Calu3 (cell line): ENCODE measurements at regions not wholly inside any gene's neighbourhood (a gene's known extent, or its start where the extent isn't known, plus 50 kb on each side); places are given as distances from the start of the nearest gene placed in this dataset.

Source experiments
- BruUV-seq: library from RNA; stranded (reverse); fragments of 400-500 nt; replicated peaks from 2 replicates; lab custom pipeline; 2021; lab: Mats Ljungman, UMichigan
- CTCF ChIA-PET: fragments of 300-600 bp; sonication (Branson Sonifier 250); formaldehyde crosslinking; loops from one replicate; lab custom pipeline; 2022; ENCODE audit warnings: antibody characterized with exemption; lab: Charles Lee
- DNase-seq: peaks from one replicate; pipeline ENCODE4 v3.0.0; 2022
- H3K27ac Mint-ChIP-seq: one replicate; pipeline ENCODE4 v1.8.0; 2022; ENCODE audit warnings: mixed read lengths; ENCODE audit not compliant: unreplicated experiment
- H3K27me3 Mint-ChIP-seq: one replicate; pipeline ENCODE4 v1.8.0; 2022; ENCODE audit warnings: mixed read lengths; ENCODE audit not compliant: unreplicated experiment
- H3K36me3 Mint-ChIP-seq: one replicate; pipeline ENCODE4 v1.8.0; 2022; ENCODE audit warnings: mild to moderate bottlenecking, moderate library complexity, mixed read lengths; ENCODE audit not compliant: insufficient read depth, unreplicated experiment
- H3K4me1 Mint-ChIP-seq: one replicate; pipeline ENCODE4 v1.8.0; 2022; ENCODE audit warnings: mild to moderate bottlenecking, low read depth, mixed read lengths; ENCODE audit not compliant: unreplicated experiment
- H3K4me3 Mint-ChIP-seq: one replicate; pipeline ENCODE4 v1.8.0; 2022; ENCODE audit warnings: mild to moderate bottlenecking, low read depth, moderate library complexity, mixed read lengths; ENCODE audit not compliant: unreplicated experiment
- H3K9me3 Mint-ChIP-seq: one replicate; pipeline ENCODE4 v1.8.0; 2022; ENCODE audit warnings: low read depth, mixed read lengths; ENCODE audit not compliant: unreplicated experiment
- CTCF ChIP-seq: fragments of 200-600 bp; IDR thresholded peaks from one replicate; pipeline ENCODE4 v1.8.0; 2022; ENCODE audit warnings: antibody characterized with exemption; ENCODE audit not compliant: unreplicated experiment
- intact Hi-C: fragments of 100-400 bp; cut with micrococcal nuclease; formaldehyde crosslinking; loops from one replicate; pipeline ENCODE4 v1.10.0; 2022; ENCODE audit not compliant: unreplicated experiment

GRCh38 chr10:57884965-57885617 lies 382.6 kb downstream of the IPMK start:
- Mint-ChIP-seq H3K27ac (peak overlapping the region; percentile 24), H3K9me3 (no peaks in the 10 kb centered on the region)

DNA sequence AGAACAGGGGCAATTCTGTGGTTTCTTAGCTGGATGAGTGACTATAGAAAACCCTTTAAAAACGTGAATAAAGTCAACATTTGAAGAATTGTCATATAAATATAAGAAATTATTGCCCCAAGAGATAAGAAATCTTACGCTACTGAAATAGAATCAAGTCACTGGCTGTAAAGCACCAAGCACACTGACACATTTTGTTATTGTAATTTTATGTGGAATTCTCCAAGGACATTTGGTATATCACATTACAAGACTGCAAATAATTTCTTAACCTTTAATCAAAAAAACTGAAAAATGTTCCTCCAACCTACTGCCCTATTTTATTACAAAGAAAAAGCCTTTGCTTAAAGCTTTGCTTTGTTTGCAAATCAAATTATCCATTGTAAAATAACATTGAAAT lies 383.3 kb downstream of the IPMK start:
- TF ChIP-seq CTCF: no peak
- DNase-seq: no peak
- Mint-ChIP-seq H3K4me1 (peaks cover 63% of the 10 kb centered on the region), H3K27me3 (no peaks in the 10 kb centered on the region), H3K9me3 (no peaks in the 10 kb centered on the region), H3K27ac (peak overlapping the region; percentile 24), H3K36me3 (no peaks in the 10 kb centered on the region), H3K4me3 (no peak overlapping the region)
- intact Hi-C loops: loop anchor here (5.0 kb wide), 1 partner anchor 108 kb away; no protein-coding TSS in a partner anchor
- BruUV-seq: no TSS peak
- CTCF ChIA-PET: no interaction called here

More at GRCh38 chr10:57884965-57885617, 382.6 kb downstream of the IPMK start:
- TF ChIP-seq CTCF: no peak
- Mint-ChIP-seq H3K36me3 (no peaks in the 10 kb centered on the region), H3K4me1 (peaks cover 63% of the 10 kb centered on the region), H3K27me3 (no peaks in the 10 kb centered on the region), H3K4me3 (no peak overlapping the region)
- BruUV-seq: no TSS peak
- intact Hi-C loops: loop anchor here (5.0 kb wide), 1 partner anchor 107 kb away; no protein-coding TSS in a partner anchor
- CTCF ChIA-PET: interaction anchor here (0.7 kb wide), 1 partner anchor 68 kb away, joined by 3 read pairs; no protein-coding TSS in a partner anchor
- DNase-seq: no peak

GRCh38 chr10:57880446-57881227 lies 387.1 kb downstream of the IPMK start:
- no peak for DNase-seq
- CTCF ChIA-PET: interaction anchor here (0.9 to 1.3 kb wide), 2 partner anchors 10 to 11 kb away, joined by 3 read pairs; no protein-coding TSS in a partner anchor
- Mint-ChIP-seq H3K4me3 (no peak overlapping the region), H3K27ac (no peak overlapping the region), H3K27me3 (no peaks in the 10 kb centered on the region), H3K9me3 (no peaks in the 10 kb centered on the region), H3K4me1 (peaks cover 62% of the 10 kb centered on the region), H3K36me3 (no peaks in the 10 kb centered on the region)
- no TSS peak for BruUV-seq
- TF ChIP-seq CTCF: no peak
- intact Hi-C loops: loop anchor here (5.0 kb wide), 1 partner anchor 112 kb away; no protein-coding TSS in a partner anchor

DNA sequence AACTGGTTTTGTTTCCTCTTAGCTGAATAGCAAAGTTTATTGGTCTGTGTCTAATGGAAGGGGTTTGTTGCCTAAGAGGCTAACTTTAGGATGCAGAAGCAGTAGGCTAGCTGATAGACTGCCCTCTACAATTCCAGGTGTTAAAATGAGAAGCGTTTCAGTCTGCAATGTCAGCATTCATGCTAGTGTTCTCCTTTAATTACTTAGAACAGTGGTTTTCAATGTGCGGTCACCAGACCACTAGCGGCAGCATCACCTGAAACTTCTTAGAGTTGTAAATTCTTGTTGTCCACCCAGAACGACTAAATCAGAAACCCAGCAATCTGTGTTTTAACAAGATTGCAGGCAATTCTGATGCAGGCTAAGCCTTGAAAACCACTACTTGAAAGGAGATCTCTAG lies 392.9 kb downstream of the IPMK start:
- no peak for DNase-seq
- no peak overlapping the region for H3K27ac Mint-ChIP-seq
- peaks cover 40% of the 10 kb centered on the region for H3K4me1 Mint-ChIP-seq
- H3K4me3 Mint-ChIP-seq: no peak overlapping the region
- intact Hi-C loops: no loop called here
- no TSS peak for BruUV-seq
- CTCF ChIA-PET: interaction anchor here (0.8 kb wide), 1 partner anchor 117 kb away, joined by 3 read pairs; no protein-coding TSS in a partner anchor
- H3K36me3 Mint-ChIP-seq: no peaks in the 10 kb centered on the region
- H3K27me3 Mint-ChIP-seq: no peaks in the 10 kb centered on the region
- no peak for TF ChIP-seq CTCF
- H3K9me3 Mint-ChIP-seq: no peaks in the 10 kb centered on the region
